Stomach (tissue), 4 donors: ENCODE measurements at regions not wholly inside any gene's neighbourhood (a gene's known extent, or its start where the extent isn't known, plus 50 kb on each side); places are given as distances from the start of the nearest gene placed in this dataset.

ENCODE experiments used
- EP300 ChIP-seq: sonication (generic); formaldehyde crosslinking; IDR thresholded peaks from one replicate; pipeline ENCODE4 v1.6.1; 2017; ENCODE audit warnings: antibody characterized with exemption
- POLR2AphosphoS5 ChIP-seq, 3 donors: sonication (generic); formaldehyde crosslinking; IDR thresholded peaks; one replicate each; pipeline ENCODE4 v1.6.1; 2016; ENCODE audit warnings: antibody characterized with exemption in 3 of 3
- TF ChIP-seq, protein P1 (sequence below), 7 experiments: fragments of 450-650 bp in 4 of 7; fragments of 200-600 bp in 3 of 7; sonication (generic) in 3 of 7; IDR thresholded peaks; one replicate each; pipeline ENCODE4 v1.5.1; 2016 to 2019; ENCODE audit warnings: antibody characterized with exemption in 7 of 7, control low read depth in 2 of 7, mild to moderate bottlenecking in 1 of 7

DNA sequence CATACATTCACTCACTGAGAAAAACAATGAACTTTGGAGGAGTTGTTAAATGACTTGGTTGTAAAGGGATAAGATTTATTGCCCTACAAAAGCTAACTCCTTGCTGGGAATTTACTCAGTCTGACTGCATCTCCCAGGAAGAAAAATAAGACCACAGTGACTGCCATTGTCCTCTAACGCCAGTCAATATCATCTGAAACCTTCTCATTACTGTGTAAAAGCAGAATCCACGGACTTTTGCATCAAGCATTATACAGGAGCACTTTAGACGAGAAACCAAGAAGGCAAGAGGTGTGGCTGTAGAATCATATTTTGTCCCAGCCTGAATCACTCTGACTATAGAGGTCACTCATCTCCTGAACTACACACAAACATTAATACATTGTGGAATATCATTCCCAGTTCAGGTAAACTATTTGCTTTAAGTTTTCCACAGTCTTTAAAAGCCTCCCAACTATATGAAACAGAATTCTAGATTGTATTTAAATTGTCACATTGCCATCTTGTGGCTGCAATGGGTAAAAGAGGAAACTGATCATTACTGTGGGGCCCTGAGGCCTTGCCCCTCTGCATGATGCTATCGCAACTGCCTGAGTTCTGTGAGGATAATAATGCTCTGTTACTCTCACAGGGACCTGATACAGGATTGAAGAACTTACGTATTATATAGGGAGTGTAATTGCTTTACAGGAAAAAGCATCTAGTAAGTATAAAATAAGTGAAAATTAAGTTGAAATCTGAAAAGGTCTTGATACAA lies 142.9 kb downstream of the SLCO4C1 start:
- TF ChIP-seq EP300 (no peak), POLR2AphosphoS5 (IDR thresholded peaks at IDR 0.05) (no peak)
- TF ChIP-seq, protein P1, sequence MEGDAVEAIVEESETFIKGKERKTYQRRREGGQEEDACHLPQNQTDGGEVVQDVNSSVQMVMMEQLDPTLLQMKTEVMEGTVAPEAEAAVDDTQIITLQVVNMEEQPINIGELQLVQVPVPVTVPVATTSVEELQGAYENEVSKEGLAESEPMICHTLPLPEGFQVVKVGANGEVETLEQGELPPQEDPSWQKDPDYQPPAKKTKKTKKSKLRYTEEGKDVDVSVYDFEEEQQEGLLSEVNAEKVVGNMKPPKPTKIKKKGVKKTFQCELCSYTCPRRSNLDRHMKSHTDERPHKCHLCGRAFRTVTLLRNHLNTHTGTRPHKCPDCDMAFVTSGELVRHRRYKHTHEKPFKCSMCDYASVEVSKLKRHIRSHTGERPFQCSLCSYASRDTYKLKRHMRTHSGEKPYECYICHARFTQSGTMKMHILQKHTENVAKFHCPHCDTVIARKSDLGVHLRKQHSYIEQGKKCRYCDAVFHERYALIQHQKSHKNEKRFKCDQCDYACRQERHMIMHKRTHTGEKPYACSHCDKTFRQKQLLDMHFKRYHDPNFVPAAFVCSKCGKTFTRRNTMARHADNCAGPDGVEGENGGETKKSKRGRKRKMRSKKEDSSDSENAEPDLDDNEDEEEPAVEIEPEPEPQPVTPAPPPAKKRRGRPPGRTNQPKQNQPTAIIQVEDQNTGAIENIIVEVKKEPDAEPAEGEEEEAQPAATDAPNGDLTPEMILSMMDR (IDR thresholded peaks at IDR 0.05), result peak in 3 of 7 experiments; percentile 7 to 16 (median 9)
